ENCODE measurements at regions not wholly inside any gene's neighbourhood (a gene's known extent, or its start where the extent isn't known, plus 50 kb on each side); places are given as distances from the start of the nearest gene placed in this dataset.
A peak's percentile ranks its signal among the peaks of the same experiment; 100 is the strongest.
"Not testable (repeated sequence)": the region's sequence is repeated elsewhere in the genome, so short reads cannot be mapped to it uniquely, and the experiment has no call there.

DNA sequence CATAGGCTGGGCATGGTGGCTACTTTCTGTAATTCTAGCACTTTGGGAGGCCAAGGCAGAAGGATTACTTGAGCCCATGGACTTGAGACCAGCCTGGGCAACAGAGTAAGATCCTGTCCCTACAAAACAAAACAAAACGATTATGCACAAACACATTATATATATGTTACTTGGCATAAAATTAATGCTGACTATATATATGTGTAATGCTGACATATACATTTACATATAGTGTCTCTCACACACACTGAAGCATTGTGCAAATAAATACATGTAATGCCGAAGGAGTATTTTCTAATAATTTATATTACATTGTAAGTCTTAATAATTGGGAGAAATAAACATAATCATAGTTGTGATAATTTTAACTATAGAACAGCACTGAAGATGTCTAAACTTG is 621.8 kb upstream of the ZNF722 start:
- H3K27ac ChIP-seq (ENCODE audit: extremely low read depth, low read depth, low read length), result no peak overlapping the region
- H3K27me3 ChIP-seq (ENCODE audit: control insufficient read depth in 2 of 2, insufficient read depth in 2 of 2, low read length in 2 of 2), result no peaks in the 10 kb centered on the region
- intact Hi-C loops (cut with micrococcal nuclease), result no loop called here
- POLR2A ChIA-PET, result no interaction called here
- no peaks in the 10 kb centered on the region for H3K9me1 ChIP-seq (ENCODE audit: control insufficient read depth, insufficient read depth, low read length)
- no peaks in the 10 kb centered on the region for H3K36me3 ChIP-seq (ENCODE audit: control insufficient read depth, insufficient read depth, low read length)
- in situ Hi-C loops (cut with MboI), result no loop called here
- WGBS (ENCODE audit: insufficient coverage, low coverage, missing lambda C conversion rate), result 0% methylated on average over 2 of the region's 2 CpGs
- H3K79me2 ChIP-seq (ENCODE audit: control insufficient read depth, insufficient read depth, low read length), result no peaks in the 10 kb centered on the region
- H3K4me2 ChIP-seq (ENCODE audit: insufficient read depth, low read length), result no peak overlapping the region
- no peaks in the 10 kb centered on the region; the same call in 1 of the 2 replicates for H3K9me3 ChIP-seq (replicated peaks; ENCODE audit: control insufficient read depth, insufficient read depth, low read depth, low read length)
- no TSS peak for BruUV-seq (replicated peaks)
- FAIRE-seq (no peak), ATAC-seq (no peak), DNase-seq (ENCODE audit: extremely low read depth in 1 of 4, low spot score in 3 of 4) (no peak)
- no peaks in the 10 kb centered on the region for H4K20me1 ChIP-seq (replicated peaks; ENCODE audit: control insufficient read depth, insufficient read depth, low read length)
- TF ChIP-seq EP400 (IDR thresholded peaks at IDR 0.05) (no peak), DLX4 (CRISPR knock-in tag; IDR thresholded peaks at IDR 0.05) (no peak), MYBL2 (IDR thresholded peaks at IDR 0.05; ENCODE audit: low read depth) (no peak), MYBL2 (CRISPR knock-in tag; IDR thresholded peaks at IDR 0.05; ENCODE audit: borderline replicate concordance) (no peak), MCM3 (IDR thresholded peaks at IDR 0.05) (no peak), MAFG (tag; conservative IDR thresholded peaks at IDR 0.05) (peak; percentile 21; the same call in 1 of the 2 replicates), ZNF316 (IDR thresholded peaks at IDR 0.05) (peak; percentile 54), ESRRB (CRISPR knock-in tag; IDR thresholded peaks at IDR 0.05; ENCODE audit: borderline replicate concordance) (no peak), OTX1 (CRISPR knock-in tag; IDR thresholded peaks at IDR 0.05) (no peak), SMARCB1 (IDR thresholded peaks at IDR 0.05; ENCODE audit: insufficient read length, low read depth) (no peak), KLF13 (tag; IDR thresholded peaks at IDR 0.05; ENCODE audit: borderline replicate concordance, low read depth) (no peak), C11orf30 (IDR thresholded peaks at IDR 0.05; ENCODE audit: low read depth) (0 out of 2 replicates have a peak, but pooled peaks have one; percentile 23), MAFF (IDR thresholded peaks at IDR 0.05; ENCODE audit: low read length) (peak; percentile 26; the same call in 1 of the 2 replicates)
- H3K9ac ChIP-seq (ENCODE audit: insufficient read depth in 1 of 2, low read depth in 2 of 2, low read length in 2 of 2), result no peak overlapping the region
- no peak overlapping the region for H3K4me3 ChIP-seq
- CTCF ChIA-PET (ENCODE audit: low intra/inter-chr PET ratio), result no interaction called here
- H3K4me1 ChIP-seq (replicated peaks in 1 of 2; ENCODE audit: control insufficient read depth in 2 of 2, insufficient read depth in 2 of 2, low read length in 2 of 2), result no peaks in the 10 kb centered on the region
- no peak overlapping the region for H2AFZ ChIP-seq (ENCODE audit: low read depth, low read length)

GRCh38 chr7:63394139-63394538 is 604.5 kb upstream of the ZNF722 start:
- H3K79me2 ChIP-seq (ENCODE audit: control insufficient read depth, insufficient read depth, low read length); BruUV-seq (replicated peaks); in situ Hi-C loops (cut with MboI); H3K27ac ChIP-seq (ENCODE audit: extremely low read depth, low read depth, low read length); POLR2A ChIA-PET; H3K4me2 ChIP-seq (ENCODE audit: insufficient read depth, low read length); FAIRE-seq; H3K4me1 ChIP-seq (replicated peaks in 1 of 2; ENCODE audit: control insufficient read depth in 2 of 2, insufficient read depth in 2 of 2, low read length in 2 of 2); H3K9ac ChIP-seq (ENCODE audit: insufficient read depth in 1 of 2, low read depth in 2 of 2, low read length in 2 of 2); H3K9me3 ChIP-seq (replicated peaks; ENCODE audit: control insufficient read depth, insufficient read depth, low read depth, low read length); intact Hi-C loops (cut with micrococcal nuclease); H3K4me3 ChIP-seq; CTCF ChIA-PET (ENCODE audit: low intra/inter-chr PET ratio); H3K9me1 ChIP-seq (ENCODE audit: control insufficient read depth, insufficient read depth, low read length); H3K36me3 ChIP-seq (ENCODE audit: control insufficient read depth, insufficient read depth, low read length); H2AFZ ChIP-seq (ENCODE audit: low read depth, low read length); ATAC-seq; H3K27me3 ChIP-seq (ENCODE audit: control insufficient read depth in 2 of 2, insufficient read depth in 2 of 2, low read length in 2 of 2); H4K20me1 ChIP-seq (replicated peaks; ENCODE audit: control insufficient read depth, insufficient read depth, low read length); DNase-seq (ENCODE audit: extremely low read depth in 1 of 4, low spot score in 3 of 4): not testable (repeated sequence)
- no CpG with 5 or more reads among the region's 25 CpGs for WGBS (ENCODE audit: insufficient coverage, low coverage, missing lambda C conversion rate)

DNA sequence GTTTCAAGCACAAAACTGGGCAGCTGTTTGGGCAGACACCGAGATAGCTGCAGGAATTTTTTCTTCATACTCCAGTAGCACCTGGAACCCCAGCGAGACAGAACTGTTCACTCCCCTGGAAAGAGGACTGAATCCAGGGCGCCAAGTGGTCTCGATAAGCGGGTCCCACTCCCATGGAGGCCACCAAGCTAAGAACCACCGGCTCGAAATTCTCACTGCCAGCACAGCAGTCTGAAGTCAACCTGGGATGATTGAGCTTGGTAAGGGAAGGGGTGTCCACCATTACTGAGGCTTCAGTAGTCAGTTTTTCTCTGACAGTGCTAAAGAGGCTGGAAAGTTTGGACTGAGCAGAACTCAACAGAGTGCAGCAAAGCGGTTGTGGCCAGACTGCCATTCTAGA is 590.8 kb upstream of the ZNF722 start:
- FAIRE-seq; H3K79me2 ChIP-seq (ENCODE audit: control insufficient read depth, insufficient read depth, low read length); H3K4me1 ChIP-seq (replicated peaks in 1 of 2; ENCODE audit: control insufficient read depth in 2 of 2, insufficient read depth in 2 of 2, low read length in 2 of 2); in situ Hi-C loops (cut with MboI); POLR2A ChIA-PET; intact Hi-C loops (cut with micrococcal nuclease); H2AFZ ChIP-seq (ENCODE audit: low read depth, low read length); H3K9me3 ChIP-seq (replicated peaks; ENCODE audit: control insufficient read depth, insufficient read depth, low read depth, low read length); DNase-seq (ENCODE audit: extremely low read depth in 1 of 4, low spot score in 3 of 4); BruUV-seq (replicated peaks); H3K36me3 ChIP-seq (ENCODE audit: control insufficient read depth, insufficient read depth, low read length); ATAC-seq; H3K27ac ChIP-seq (ENCODE audit: extremely low read depth, low read depth, low read length); H3K4me3 ChIP-seq; H4K20me1 ChIP-seq (replicated peaks; ENCODE audit: control insufficient read depth, insufficient read depth, low read length); H3K4me2 ChIP-seq (ENCODE audit: insufficient read depth, low read length); H3K27me3 ChIP-seq (ENCODE audit: control insufficient read depth in 2 of 2, insufficient read depth in 2 of 2, low read length in 2 of 2); H3K9me1 ChIP-seq (ENCODE audit: control insufficient read depth, insufficient read depth, low read length); CTCF ChIA-PET (ENCODE audit: low intra/inter-chr PET ratio); H3K9ac ChIP-seq (ENCODE audit: insufficient read depth in 1 of 2, low read depth in 2 of 2, low read length in 2 of 2): not testable (repeated sequence)
- WGBS (ENCODE audit: insufficient coverage, low coverage, missing lambda C conversion rate), result 0% methylated on average over 4 of the region's 8 CpGs
